Lower leg skin (tissue), 3 donors: ENCODE measurements at regions not wholly inside any gene's neighbourhood (a gene's known extent, or its start where the extent isn't known, plus 50 kb on each side); places are given as distances from the start of the nearest gene placed in this dataset.

ENCODE experiments used
- POLR2A ChIP-seq, 2 donors: fragments of 450-650 bp; IDR thresholded peaks; one replicate each; pipeline ENCODE4 v1.6.1; 2016 to 2017; ENCODE audit warnings: antibody characterized with exemption in 2 of 2, mild to moderate bottlenecking in 1 of 2, moderate library complexity in 1 of 2
- TF ChIP-seq, protein P1 (sequence below), 3 donors: fragments of 450-650 bp; IDR thresholded peaks; one replicate each; pipeline ENCODE4 v1.5.1; 2016; ENCODE audit warnings: antibody characterized with exemption in 3 of 3, mild to moderate bottlenecking in 3 of 3, moderate library complexity in 2 of 3

DNA sequence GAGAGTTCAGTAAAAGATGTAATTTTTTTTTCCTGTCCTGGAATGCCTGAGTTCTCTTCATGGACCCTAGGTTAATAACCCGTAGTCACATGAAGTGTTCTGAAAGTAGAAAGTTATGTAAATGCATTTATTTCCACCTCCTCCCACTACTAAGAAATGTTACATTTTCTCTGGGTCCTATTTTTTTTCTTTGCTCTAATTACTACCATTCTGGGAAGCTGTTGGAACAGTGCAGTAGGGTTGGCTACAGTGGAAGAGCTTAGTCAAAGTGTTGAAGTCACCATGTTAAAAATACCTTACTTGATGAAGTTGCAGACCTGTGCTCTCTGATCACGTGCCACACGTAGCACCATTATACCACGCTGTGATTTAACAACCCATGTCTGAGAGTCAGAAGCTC is 153.8 kb upstream of the TSC22D2 start:
- TF ChIP-seq, protein P1, sequence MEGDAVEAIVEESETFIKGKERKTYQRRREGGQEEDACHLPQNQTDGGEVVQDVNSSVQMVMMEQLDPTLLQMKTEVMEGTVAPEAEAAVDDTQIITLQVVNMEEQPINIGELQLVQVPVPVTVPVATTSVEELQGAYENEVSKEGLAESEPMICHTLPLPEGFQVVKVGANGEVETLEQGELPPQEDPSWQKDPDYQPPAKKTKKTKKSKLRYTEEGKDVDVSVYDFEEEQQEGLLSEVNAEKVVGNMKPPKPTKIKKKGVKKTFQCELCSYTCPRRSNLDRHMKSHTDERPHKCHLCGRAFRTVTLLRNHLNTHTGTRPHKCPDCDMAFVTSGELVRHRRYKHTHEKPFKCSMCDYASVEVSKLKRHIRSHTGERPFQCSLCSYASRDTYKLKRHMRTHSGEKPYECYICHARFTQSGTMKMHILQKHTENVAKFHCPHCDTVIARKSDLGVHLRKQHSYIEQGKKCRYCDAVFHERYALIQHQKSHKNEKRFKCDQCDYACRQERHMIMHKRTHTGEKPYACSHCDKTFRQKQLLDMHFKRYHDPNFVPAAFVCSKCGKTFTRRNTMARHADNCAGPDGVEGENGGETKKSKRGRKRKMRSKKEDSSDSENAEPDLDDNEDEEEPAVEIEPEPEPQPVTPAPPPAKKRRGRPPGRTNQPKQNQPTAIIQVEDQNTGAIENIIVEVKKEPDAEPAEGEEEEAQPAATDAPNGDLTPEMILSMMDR (IDR thresholded peaks at IDR 0.05): no peak
- TF ChIP-seq POLR2A (IDR thresholded peaks at IDR 0.05): no peak
